Myocyte (in vitro differentiated cells): ENCODE measurements at regions not wholly inside any gene's neighbourhood (a gene's known extent, or its start where the extent isn't known, plus 50 kb on each side); places are given as distances from the start of the nearest gene placed in this dataset.
"Not testable (repeated sequence)": the region's sequence is repeated elsewhere in the genome, so short reads cannot be mapped to it uniquely, and the experiment has no call there.

Source experiments
- DNase-seq: peaks from one replicate; pipeline ENCODE4 v3.0.0-alpha.2; 2012; ENCODE audit warnings: low read depth

DNA sequence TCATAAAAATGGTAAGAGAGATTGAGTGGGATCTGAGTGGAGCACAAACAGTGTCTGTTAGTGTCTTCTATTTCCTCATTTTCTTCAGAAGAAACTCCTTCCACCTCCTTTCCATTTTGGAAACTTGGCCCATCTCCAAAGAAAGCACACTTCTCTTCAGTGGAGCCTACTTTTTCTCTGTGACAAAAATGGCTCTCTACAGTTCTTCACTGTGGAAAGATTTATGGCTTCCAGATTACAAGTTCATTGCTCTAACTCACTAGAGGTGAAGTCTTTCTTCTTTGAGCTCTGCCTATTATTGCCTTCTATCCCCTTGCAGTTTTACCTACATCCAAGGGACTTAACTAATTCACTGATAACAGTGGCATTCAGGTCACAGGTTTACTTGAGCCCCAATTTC, 325.8 kb downstream of the ANTXR2 start:
- no peak for DNase-seq

DNA sequence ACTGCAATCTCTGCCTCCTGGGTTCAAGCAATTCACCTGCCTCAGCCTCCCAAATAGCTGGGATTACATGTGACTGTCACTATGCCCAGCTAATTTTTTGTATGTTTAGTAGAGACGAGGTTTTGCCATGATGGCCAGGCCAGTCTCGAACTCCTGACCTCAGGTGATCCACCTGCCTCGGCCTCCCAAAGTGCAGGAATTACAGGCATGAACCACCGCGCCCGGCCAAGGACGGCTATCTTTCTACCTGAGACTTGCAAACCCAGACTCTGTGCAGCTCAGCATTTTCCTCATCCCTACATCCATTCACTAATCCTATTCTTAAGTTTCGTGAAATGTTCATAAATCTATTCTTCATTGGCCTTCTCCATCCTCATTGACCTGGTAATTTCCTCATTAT, 330.0 kb downstream of the ANTXR2 start:
- DNase-seq = no peak

DNA sequence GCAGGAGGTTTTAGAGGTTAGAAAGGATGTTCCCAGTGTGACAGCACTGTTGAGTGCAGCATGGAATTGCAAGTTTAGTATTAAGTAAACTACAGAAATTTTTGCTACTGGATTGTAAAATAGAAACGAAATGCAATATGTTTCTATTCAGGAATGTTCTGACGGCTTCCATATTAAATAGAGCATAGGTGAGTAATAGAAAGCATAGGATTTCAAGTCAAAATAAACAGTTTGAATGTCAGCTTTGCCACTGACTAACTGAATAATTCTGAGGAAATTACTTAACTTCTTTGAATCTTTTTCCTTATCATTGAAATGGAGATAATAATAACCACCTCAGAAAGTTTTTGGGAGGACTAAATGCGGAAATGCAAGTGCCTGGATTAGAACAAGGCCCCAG, 331.9 kb upstream of the GK2 start:
- no peak for DNase-seq

DNA sequence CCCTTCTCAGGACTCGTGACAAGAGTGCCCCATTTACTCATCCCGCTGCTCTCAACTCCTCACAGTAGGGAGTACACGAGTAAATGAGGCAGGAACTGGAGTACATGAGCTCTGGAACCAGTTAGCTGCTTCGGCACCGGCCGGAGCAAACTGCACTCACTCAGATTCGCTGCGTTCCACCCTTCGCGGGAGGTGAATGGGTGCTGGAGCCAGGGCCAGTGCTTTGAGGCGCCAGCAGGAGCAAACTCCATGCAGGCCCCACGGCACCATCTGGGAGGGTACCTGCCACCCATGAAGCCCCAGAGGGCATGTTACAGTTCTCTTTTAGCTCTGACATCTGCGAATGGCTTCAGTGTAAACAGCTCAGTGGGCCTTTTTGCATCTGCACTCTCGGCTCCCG, 315.5 kb upstream of the GK2 start:
- DNase-seq = no peak

DNA sequence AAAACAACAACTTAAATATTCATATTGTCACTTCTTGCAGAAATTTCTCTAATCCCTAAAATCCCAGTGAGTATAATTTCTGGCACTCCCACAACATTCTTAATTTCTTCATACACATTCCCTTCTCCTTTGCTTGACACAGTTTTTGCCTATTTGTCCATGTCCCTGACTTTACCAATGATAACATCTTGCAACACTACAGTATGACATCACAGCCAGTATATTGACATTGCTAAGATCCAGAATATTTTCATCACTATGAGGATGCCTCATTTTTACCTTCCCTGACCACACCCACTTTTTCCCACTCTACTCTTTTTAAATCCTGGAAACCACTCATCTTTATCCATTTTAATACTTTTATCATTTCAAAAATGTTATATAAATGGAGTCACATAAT, 292.3 kb upstream of the GK2 start:
- DNase-seq = no peak

DNA sequence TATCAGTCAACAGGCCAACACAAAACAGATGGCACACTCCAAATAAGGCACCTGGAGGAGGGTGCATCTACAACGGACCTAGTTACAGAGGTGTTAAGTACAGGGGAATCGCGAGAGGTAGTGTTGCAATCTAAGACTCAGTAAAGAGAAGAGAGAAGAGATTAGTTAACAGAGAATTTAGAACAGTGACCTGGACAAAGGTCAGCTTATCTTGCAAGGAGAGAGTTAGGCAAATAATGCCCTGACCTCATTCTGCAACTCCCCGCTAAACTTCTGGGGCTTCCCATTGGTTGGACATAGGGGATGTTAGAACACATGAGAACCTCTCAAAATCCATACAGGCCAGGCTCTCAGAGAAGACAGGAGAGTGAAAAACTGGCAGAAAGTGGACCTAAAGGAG, 289.4 kb upstream of the GK2 start:
- DNase-seq = no peak

DNA sequence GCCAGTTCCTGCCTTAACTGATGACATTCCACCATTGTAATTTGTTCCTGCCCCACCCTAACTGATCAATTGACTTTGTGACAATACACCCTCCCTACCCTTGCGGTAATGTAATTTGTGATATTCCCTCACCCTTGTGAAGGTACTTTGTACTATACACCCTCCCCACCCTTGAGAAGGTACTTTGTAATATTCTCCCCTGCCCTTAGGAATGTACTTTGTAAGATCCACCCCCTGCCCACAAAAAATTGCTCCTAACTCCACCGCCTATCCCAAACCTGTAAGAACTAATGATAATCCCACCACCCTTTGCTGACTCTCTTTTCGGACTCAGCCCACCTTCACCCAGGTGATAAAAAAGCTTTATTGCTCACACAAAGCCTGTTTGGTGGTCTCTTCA, 288.5 kb upstream of the GK2 start:
- DNase-seq = not testable (repeated sequence)

DNA sequence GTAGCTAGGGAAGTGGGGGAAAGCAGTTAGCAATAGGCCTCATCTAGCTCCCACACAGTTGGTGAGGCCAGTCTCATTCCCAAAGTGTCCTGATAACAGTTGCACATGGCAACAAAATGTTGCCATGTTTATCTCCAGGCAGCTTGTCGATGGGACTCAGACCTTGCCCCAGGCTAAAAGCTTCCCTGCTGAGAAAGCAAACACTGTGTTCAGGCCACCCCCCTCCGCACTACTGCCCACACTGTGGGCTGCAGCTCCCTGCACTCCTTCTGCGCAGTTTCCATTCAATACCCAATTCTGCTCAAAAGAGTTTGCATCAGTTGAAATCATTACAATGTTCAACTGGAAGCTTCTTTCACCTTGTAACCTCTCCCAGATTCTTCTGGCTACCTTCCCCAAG, 287.8 kb upstream of the GK2 start:
- no peak for DNase-seq

DNA sequence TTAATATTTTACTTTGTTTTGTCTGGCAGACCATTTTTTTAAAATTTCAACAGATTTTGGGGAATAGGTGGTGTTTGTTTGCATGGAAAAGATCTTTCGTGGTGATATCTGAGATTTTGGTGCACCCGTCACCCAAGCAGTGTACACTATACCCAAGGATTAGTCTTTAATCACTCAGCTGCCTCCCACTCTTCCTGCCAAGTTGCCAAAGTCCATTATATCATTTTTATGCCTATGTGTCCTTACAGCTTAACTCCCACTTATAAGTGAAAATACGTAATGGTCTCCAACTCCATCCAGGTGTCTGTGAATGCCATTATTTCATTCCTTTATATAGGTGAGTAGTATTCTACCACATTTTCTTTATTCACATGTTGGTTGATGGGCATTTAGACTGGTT, 281.7 kb upstream of the GK2 start:
- no peak for DNase-seq

DNA sequence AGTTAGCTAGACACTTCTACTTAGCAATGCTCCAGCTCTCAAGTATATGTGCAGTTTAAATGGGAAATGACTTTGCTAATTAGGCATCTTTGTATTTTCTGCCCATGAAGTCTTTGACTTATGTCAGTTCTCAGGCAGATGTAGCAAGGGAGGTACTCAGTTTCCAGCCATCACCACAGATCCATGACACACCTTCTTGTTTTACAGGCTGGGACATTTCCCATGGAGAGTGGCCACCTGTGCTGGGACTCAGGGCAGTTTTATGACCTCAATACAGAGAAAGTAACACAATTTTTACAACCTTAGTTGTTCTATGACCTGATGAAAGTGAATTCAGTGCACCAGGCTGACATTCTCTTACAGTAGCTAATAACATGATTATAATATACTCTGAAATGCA, 280.7 kb upstream of the GK2 start:
- DNase-seq = no peak

DNA sequence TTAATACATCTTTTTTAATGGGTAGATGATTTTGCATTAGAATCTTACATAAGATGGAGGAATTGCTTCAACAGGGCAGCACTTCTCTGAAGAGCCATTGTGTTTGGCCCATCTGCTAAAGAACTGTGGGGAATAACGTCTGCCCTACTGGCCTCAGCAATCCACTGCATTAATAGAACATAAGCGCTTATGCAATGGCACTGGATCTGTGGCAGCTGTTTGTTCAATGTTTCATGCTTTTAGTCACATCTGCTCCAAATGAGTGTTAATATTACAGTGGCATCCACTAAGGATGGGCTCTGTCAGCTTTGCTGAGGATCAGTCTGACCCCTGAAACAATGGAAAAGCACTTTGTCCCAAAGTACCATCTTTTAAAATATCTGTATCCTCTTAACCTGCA, 279.0 kb upstream of the GK2 start:
- DNase-seq = no peak

DNA sequence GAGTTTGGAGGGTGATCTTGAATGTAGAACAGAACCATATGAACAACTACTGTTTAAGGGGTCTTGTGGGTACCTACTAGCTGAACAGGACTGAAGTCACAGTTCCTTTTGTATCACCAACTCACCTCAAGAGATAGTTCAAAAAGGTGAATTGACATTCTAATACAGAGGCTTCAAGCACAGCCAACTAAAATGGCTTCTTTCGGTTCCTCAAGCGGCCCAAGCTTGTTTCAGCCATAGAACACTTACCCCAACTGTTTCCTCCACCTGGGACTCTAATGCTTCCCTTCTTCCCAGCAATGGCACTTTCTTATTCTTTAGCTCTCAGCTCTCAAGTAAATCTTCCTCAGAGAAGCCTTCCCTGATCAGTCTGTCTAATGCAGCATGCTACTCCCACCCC, 277.5 kb upstream of the GK2 start:
- DNase-seq = no peak

DNA sequence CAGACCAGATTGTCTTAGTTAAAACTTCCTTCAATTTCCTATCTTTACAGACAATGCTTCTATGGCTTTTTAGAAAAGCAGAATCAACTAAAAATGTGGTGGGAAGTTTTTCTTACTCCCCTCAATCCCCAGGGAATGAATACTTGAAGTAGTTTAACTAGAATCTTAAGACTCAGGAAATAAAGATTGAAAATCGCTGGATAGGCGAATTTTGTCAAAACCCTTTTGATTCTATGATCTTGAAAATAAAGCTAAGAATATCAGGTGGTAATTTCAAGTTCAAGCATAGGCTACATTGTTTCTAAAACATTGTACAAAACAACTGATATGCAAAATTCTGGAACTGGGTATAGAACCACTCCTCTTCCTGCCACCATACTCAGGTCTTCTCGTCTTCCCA, 276.5 kb upstream of the GK2 start:
- no peak for DNase-seq

DNA sequence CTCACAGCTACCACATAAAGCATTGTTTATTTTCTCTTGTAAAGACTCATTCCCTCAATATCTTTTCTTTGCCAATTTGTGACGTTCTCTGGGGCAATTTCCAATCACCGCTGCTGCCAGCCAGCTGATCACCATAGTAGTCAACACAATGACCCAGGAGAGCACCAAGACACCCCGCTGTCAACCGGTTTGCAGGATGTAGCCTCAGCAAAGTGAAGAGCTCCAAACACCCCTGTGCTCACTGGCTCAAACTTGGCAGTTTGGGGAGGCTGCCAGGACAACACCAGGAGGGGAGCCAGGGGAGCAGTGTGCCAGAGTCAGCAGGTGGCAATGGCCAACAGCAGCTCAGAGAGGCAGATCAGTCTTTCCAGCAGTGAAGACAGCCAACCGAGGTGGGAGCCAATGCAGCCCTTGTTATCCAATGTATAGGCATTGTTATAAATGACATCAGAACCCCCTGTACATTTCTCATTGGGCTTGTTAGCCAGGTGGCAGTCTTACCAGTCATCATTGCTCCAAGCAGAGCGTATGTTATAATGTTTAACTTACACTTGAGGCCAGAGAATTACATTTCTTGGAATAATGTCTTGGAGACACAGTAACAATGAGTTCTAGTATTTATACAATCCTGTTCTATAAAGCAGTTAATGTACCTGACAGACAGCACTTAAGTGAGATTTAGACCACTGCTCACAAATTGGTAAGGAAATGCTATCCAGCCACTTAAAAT, 274.9 kb upstream of the GK2 start:
- DNase-seq = no peak

DNA sequence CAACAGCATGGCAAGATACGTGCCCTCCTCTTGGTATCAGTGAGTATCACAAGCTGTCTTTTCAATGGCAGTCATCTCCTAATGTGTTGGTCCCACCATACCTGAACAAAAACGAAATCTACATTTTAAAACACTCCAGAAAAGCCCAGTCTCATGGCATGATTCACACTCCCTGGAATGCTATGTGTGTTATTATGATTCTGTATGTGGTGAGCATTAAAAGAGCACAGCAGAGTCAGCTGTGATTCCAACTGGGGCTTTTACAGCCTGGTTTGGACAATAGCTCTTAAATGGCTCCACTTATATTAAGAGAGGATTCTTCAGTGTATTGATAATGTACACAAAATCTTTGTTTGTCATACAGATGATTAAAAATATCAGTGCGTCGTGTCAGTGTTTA, 274.1 kb upstream of the GK2 start:
- no peak for DNase-seq

DNA sequence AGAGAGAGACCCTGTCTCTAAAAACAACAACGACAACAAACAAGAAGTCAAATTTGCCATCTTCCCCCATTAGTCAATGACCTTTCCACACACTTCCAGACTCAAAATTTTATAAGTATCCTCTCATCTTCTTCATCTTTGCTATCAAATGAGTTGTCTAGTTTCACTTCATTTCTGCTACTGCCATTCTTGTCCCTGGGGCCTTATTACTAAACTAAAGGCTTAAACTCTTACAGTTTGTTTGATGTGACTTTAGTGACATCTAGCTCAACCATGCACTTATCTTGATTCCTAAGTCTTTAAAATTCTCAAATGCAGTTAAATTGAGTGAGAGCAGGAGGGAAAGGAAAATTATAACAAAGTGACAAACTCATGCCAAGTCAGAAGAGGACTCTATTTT, 271.8 kb upstream of the GK2 start:
- no peak for DNase-seq

DNA sequence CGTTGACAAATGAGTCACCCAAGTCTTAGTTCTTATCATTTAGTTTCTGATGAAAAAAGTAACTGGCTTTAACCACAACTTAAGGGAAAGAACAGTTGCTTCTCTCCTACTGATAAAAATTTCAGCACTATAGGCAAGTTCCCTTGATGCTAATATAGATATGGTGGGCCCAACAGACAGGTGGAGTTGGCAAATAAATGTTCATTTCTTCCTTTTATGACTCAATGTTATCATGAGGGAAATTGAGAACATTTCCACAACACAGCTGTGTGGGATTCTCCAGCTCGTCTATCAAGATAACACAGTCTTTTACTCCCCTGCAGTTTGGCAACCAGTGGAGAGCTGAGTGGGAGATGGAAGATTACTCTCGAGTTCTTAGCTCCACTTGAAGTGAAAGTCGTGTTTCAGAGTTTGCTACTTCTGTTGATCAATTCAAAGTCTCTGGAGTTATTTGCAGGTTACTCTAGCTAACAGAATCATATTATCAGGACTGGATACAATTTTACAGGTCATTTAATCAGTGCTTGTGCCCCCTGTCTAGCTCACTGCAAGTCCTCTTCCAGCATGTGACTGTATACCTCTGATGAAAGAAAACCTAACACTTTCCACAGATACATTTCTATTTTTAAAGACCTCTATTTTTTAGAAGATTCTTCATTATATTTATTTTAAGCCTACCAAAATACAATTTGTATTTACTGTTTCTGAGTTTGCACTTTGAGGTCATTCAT, 270.6 kb upstream of the GK2 start:
- DNase-seq = no peak

DNA sequence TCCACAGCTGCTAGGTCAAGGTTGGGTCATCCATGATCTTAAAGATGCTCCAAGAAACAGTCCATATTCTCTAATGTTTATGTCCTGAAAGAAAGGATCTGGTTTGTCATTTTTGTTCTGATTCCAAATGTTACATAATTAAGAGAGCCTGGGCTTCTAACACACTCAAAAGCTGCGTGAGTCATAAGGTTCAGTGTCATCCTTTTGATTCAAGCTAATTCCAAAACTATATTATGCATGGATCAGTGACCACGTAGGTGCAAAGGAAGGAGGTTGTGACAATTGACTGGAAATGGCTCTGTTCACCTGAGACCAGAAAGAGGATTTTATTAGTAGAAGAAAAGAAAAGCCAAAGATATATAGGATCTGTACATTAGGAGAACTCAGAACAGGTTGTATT, 268.7 kb upstream of the GK2 start:
- DNase-seq = no peak

DNA sequence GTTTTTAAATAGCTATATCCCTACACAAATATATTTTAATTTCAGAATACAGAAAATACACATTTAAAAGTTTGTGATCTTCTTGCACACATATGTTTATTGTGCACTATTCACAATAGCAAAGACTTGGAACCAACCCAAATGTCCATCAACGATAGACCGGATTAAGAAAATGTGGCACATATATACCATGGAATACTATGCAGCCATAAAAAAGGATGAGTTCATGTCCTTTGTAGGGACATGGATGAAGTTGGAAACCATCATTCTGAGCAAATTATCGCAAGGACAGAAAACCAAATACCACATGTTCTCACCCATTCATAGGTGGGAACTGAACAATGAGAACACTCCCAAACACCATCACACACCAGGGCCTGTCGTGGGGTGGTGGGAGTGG, 266.9 kb upstream of the GK2 start:
- DNase-seq = not testable (repeated sequence)

DNA sequence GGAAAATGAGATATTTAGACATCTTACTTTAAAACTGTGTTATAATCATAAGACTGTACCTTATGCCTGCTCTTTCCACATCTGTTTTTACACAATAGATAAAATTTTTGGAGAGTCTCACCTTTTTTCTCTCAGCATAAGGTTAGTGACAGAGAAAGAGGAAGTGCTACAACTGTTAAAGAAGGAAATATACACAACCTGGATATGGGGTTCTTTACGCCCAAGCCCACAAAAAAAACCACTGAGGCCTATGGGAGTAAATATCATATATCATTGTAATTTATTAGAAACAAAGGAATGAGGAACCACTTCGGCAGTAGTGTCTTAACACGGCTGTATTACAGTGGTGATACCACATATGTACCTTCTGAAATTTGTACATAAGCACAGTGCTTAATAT, 265.9 kb upstream of the GK2 start:
- DNase-seq = no peak

DNA sequence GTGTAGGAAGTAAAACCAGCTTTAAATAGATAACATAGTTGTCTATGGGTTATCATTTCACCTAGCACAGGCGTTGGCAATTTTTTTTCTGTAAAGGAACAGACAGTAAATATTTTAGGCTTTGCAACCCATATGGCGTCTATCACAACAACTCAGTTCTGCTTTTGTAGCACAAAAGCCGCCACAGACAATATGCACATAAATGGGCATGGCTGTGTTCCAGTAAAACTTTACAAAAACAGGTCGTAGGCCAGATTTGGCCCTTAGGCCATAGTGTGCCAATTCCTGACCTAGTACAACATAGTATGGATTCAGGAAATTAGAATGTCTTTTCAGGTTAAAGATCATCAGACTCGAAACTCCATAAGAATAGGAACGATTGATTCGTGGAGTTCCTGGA, 265.3 kb upstream of the GK2 start:
- no peak for DNase-seq

DNA sequence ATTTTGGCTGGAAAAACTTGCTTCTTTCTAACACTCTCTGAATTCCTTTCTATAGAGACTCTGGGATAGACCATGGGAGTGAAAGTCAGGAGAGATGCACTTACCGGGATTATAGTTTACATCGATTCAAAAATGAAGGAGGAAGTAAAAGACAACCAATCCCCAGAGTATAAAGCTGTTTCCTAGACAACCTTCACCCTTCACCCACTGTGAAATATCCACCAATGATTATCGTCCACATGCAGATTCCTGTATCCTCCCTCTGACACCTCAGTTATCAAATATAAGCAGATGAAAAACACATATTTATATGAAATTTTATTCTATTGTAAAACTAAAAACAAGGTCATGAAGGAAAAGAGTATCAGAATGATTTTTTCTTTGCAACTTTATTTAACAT, 258.8 kb upstream of the GK2 start:
- no peak for DNase-seq

DNA sequence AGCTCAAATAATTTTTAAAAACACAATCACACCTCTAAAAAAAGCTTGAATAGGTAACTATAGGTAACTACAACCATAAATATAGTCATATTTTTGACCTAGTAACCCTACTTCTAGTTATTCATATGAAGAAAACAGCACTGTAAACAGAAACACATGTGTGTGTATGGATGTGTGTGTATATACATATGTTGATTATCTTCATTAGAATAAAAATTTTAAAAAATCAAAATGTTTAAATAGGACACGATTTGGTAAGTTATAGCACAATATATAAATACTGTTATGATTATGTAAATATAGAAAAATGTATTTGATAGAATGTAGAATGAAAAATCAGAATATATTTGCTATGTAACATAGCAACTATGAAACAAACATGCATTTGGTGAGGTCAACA, 258.1 kb upstream of the GK2 start:
- DNase-seq = no peak
